ENCODE measurements at regions not wholly inside any gene's neighbourhood (a gene's known extent, or its start where the extent isn't known, plus 50 kb on each side); places are given as distances from the start of the nearest gene placed in this dataset.

DNA sequence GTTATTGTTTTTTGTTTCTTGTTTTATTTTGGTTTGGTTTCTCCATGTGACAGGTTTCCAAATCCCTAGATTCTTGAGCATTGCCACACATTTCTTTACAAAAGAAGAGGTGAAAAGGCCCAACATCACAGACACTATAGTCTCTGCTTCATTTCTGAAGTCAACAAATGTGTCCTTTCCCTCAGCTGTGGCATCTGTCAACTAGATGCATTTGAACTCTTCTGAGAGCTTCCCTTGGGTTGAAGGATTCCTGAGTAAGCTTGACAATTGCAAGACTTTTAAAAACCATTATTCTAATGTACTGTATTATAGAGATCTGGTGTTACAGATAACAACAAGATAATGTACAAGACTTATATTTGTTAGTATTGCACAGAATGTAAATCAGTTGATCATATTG is 703.3 kb upstream of the PKDCC start:
- Histone ChIP-seq H3K4me3 (no peak overlapping the region), H3K27me3 (no peaks in the 10 kb centered on the region), H3K9me3 (no peaks in the 10 kb centered on the region), H3K36me3 (no peaks in the 10 kb centered on the region), H3K4me1 (no peaks in the 10 kb centered on the region), H3K27ac (no peak overlapping the region)
- intact Hi-C loops (cut with DNase I; ENCODE audit: low total_unique reads): no loop called here
- TF ChIP-seq EP300 (IDR thresholded peaks at IDR 0.05) (no peak), POLR2A (IDR thresholded peaks at IDR 0.05) (no peak), POLR2AphosphoS5 (IDR thresholded peaks at IDR 0.05) (no peak)
- DNase-seq: no peak

DNA sequence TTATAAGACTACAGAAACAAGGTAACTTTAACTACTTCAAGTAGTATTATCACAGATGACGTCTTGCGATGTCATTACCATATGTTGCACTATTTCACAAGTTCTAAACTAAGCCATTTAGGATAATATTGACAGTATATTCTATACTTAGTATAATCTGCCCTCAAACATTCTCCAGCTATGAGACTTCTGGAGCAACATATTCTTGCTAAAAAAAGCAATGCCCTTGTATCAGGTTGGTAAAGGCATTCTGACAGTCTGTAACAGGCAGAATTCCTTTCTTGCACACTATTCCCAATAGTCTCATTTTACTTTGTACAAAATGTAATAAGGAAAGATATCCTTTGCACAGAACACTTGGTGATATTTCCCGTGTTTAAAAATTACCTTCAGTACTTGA is 694.8 kb upstream of the PKDCC start:
- Histone ChIP-seq H3K27ac (no peak overlapping the region), H3K4me3 (no peak overlapping the region), H3K27me3 (no peaks in the 10 kb centered on the region), H3K9me3 (no peaks in the 10 kb centered on the region), H3K36me3 (no peaks in the 10 kb centered on the region), H3K4me1 (no peaks in the 10 kb centered on the region)
- TF ChIP-seq POLR2AphosphoS5 (IDR thresholded peaks at IDR 0.05) (no peak), POLR2A (IDR thresholded peaks at IDR 0.05) (no peak)
- intact Hi-C loops (cut with DNase I; ENCODE audit: low total_unique reads): no loop called here
- DNase-seq: no peak
- 85 to 93% (median 91%) methylated on average over 3 of the region's 3 CpGs for WGBS, 5 donors

DNA sequence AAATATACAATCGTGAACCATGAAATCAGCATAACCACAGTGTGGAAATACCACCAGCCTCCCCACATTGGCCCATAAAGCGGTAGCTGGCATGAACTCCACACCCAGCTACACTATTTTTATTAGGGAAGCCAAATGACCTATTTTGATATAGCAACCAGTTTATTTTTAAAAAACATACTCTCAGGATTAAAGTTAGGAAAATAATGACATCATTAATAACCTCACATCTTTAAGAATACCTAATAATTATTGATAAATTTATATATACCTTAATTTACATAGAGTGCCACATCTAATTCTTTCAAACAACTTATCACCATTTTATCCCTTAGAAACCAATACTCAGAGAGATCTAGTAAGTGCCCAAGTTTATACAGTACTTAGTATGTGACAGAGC is 692.0 kb upstream of the PKDCC start:
- Histone ChIP-seq H3K27ac (no peak overlapping the region), H3K9me3 (peaks cover 0 to 5% (median 0%) of the 10 kb centered on the region in 4 donors), H3K4me1 (no peaks in the 10 kb centered on the region), H3K27me3 (no peaks in the 10 kb centered on the region), H3K4me3 (no peak overlapping the region), H3K36me3 (no peaks in the 10 kb centered on the region)
- TF ChIP-seq EP300 (IDR thresholded peaks at IDR 0.05) (no peak), POLR2AphosphoS5 (IDR thresholded peaks at IDR 0.05) (no peak), POLR2A (IDR thresholded peaks at IDR 0.05) (no peak)
- TF ChIP-seq, protein P1, sequence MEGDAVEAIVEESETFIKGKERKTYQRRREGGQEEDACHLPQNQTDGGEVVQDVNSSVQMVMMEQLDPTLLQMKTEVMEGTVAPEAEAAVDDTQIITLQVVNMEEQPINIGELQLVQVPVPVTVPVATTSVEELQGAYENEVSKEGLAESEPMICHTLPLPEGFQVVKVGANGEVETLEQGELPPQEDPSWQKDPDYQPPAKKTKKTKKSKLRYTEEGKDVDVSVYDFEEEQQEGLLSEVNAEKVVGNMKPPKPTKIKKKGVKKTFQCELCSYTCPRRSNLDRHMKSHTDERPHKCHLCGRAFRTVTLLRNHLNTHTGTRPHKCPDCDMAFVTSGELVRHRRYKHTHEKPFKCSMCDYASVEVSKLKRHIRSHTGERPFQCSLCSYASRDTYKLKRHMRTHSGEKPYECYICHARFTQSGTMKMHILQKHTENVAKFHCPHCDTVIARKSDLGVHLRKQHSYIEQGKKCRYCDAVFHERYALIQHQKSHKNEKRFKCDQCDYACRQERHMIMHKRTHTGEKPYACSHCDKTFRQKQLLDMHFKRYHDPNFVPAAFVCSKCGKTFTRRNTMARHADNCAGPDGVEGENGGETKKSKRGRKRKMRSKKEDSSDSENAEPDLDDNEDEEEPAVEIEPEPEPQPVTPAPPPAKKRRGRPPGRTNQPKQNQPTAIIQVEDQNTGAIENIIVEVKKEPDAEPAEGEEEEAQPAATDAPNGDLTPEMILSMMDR (IDR thresholded peaks at IDR 0.05): no peak
- intact Hi-C loops (cut with DNase I; ENCODE audit: low total_unique reads): no loop called here
- 88 to 99% (median 93%) methylated on average over 2 of the region's 2 CpGs for WGBS, 5 donors
- DNase-seq: no peak

DNA sequence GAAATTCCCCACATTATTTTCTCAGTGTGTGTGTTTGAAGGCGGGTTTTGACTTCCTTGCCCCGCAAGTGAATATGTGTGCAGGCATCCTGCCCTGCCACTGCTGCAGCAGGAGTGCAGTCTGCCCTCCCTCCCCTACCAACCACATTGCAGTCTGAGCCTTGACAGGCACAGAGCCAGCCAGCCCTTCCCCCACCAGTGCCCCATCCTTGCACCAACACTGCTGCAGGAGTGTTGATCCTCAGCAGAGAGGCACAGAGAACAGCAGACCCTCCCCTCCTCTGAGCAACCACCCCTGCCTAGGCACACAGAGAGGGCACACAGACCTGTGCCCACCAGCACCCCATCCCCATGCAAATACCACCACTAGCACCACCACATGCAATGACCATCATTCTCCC is 683.0 kb upstream of the PKDCC start:
- TF ChIP-seq, protein P1 (IDR thresholded peaks at IDR 0.05): no peak
- TF ChIP-seq POLR2A (IDR thresholded peaks at IDR 0.05) (no peak), POLR2AphosphoS5 (IDR thresholded peaks at IDR 0.05) (no peak), EP300 (IDR thresholded peaks at IDR 0.05) (no peak)
- no peak overlapping the region for H3K27ac ChIP-seq
- H3K9me3 ChIP-seq: peaks cover 4 to 24% (median 15%) of the 10 kb centered on the region in 4 donors
- DNase-seq: no peak
- H3K4me1 ChIP-seq: no peaks in the 10 kb centered on the region
- no peaks in the 10 kb centered on the region for H3K27me3 ChIP-seq
- H3K4me3 ChIP-seq: no peak overlapping the region
- 91 to 100% (median 98%) methylated on average over 2 of the region's 2 CpGs for WGBS, 5 donors
- intact Hi-C loops (cut with DNase I; ENCODE audit: low total_unique reads): no loop called here
- no peaks in the 10 kb centered on the region for H3K36me3 ChIP-seq

DNA sequence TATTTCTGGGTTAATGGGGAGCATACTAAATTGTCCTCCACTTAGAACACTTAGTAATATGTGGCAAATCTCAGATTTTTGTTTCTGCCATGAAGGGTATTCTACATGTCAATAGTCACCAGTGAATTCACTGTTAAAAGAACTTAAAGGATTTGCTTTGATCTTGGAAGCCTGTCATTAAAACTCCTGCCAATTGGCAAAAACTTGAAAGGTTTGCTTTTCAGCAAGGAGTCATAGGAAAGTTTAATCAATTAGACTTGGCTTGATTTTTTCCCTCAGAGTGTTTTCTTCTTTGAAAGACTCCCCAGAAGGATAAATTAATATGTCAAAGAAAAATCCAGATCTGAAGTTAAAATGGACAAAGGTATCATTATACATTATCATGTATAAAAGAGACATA is 671.9 kb upstream of the PKDCC start:
- Histone ChIP-seq H3K4me3 (no peak overlapping the region), H3K36me3 (no peaks in the 10 kb centered on the region), H3K4me1 (no peaks in the 10 kb centered on the region), H3K9me3 (peaks cover 0 to 10% (median 4%) of the 10 kb centered on the region in 4 donors), H3K27ac (no peak overlapping the region), H3K27me3 (no peaks in the 10 kb centered on the region)
- no peak for DNase-seq
- no peak for TF ChIP-seq POLR2A (IDR thresholded peaks at IDR 0.05)
- TF ChIP-seq, protein P1 (IDR thresholded peaks at IDR 0.05): no peak
- TF ChIP-seq POLR2AphosphoS5 (IDR thresholded peaks at IDR 0.05): no peak
- TF ChIP-seq EP300 (IDR thresholded peaks at IDR 0.05): no peak
- intact Hi-C loops (cut with DNase I; ENCODE audit: low total_unique reads): no loop called here

Data from stomach (tissue), 8 donors.